ENCODE measurements at regions not wholly inside any gene's neighbourhood (a gene's known extent, or its start where the extent isn't known, plus 50 kb on each side); places are given as distances from the start of the nearest gene placed in this dataset.

DNA sequence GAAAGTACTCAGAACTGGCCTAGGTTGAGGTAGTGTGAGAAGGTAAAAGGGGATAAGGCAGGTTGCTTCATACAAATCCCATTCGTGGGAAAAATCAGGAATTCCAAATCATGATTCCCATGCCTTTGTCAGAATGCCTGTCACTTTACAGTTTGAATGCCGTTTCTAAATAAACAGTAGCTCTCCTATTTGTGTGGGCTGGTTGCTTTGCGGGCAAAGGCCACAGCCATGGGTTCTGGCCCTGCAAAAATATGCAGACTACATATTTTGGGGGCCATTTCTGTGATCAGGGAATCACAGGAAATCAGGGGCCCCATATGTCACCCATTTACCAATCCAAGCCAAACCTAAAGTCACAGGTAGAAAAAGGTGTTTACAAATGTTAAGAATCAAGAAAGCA lies 161.3 kb upstream of the BMP4 start:
- no peak for ATAC-seq
- no peak overlapping the region for H3K4me3 ChIP-seq
- no peaks in the 10 kb centered on the region for H3K9me3 ChIP-seq
- H3K27me3 ChIP-seq = no peaks in the 10 kb centered on the region
- WGBS, 2 donors = 92 to 96% methylated on average over 3 of the region's 3 CpGs
- H3K4me1 ChIP-seq = peaks cover 0 to 11% (median 0%) of the 10 kb centered on the region in 9 donors
- DNase-seq = no peak
- intact Hi-C loops (cut with DNase I) = no loop called here
- TF ChIP-seq, protein P1, sequence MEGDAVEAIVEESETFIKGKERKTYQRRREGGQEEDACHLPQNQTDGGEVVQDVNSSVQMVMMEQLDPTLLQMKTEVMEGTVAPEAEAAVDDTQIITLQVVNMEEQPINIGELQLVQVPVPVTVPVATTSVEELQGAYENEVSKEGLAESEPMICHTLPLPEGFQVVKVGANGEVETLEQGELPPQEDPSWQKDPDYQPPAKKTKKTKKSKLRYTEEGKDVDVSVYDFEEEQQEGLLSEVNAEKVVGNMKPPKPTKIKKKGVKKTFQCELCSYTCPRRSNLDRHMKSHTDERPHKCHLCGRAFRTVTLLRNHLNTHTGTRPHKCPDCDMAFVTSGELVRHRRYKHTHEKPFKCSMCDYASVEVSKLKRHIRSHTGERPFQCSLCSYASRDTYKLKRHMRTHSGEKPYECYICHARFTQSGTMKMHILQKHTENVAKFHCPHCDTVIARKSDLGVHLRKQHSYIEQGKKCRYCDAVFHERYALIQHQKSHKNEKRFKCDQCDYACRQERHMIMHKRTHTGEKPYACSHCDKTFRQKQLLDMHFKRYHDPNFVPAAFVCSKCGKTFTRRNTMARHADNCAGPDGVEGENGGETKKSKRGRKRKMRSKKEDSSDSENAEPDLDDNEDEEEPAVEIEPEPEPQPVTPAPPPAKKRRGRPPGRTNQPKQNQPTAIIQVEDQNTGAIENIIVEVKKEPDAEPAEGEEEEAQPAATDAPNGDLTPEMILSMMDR (IDR thresholded peaks at IDR 0.05) = no peak
- H3K36me3 ChIP-seq = no peaks in the 10 kb centered on the region
- H3K27ac ChIP-seq = no peak overlapping the region

DNA sequence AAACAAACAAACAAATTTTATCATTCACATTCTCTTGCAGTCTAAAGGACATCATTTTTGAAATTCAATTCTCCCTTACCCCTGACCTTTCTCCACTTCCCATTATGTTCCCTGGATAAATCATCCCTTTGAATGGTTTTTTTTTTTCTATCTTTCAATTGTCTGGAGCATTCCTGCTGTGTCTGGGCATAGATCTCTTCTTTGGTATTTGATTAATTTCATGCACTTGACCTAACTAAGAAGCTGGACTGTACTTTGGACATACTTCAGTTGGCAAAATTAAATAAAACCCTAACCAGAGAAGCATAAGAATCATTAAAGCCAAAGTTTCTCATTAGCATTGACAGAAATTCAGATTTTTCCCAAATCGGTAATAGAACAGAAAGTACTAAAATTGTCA lies 163.6 kb upstream of the BMP4 start:
- H3K36me3 ChIP-seq = no peaks in the 10 kb centered on the region
- H3K4me3 ChIP-seq = no peak overlapping the region
- no peaks in the 10 kb centered on the region for H3K9me3 ChIP-seq
- H3K27ac ChIP-seq = no peak overlapping the region
- ATAC-seq (no peak), DNase-seq (no peak)
- no peaks in the 10 kb centered on the region for H3K27me3 ChIP-seq
- peaks cover 0 to 5% (median 0%) of the 10 kb centered on the region in 9 donors for H3K4me1 ChIP-seq
- intact Hi-C loops (cut with DNase I) = no loop called here
- WGBS, 2 donors = 81 to 91% methylated on average over 1 of the region's 1 CpG
- TF ChIP-seq, protein P1 (IDR thresholded peaks at IDR 0.05) = no peak

DNA sequence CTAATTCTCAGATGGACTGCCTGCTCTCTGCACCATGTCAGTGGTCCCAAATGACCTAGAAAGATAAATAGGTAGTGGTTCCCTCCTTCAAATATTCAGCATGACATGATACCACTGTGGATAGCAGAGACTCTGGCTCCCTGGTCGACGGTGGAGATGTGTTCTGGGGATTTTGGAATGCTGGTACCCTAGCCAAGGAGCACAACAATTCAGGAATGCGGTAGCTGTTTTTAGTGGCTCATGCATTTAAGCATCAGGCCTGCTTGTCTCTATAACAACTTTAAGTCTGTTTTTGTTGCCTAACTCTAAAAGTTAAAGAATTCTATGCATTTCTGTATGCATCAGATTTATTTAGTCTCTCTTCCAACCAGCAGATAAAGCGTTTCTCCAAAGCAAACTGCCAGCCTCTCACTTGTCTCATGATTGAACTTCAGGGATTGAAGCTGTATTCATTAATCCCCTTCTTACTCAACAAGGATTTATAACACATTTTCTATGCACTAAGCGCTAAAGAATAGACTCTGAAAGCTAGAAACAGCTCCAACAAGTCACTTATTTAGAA lies 164.9 kb upstream of the BMP4 start:
- TF ChIP-seq, protein P1 (IDR thresholded peaks at IDR 0.05) = no peak
- intact Hi-C loops (cut with DNase I) = no loop called here
- DNase-seq = no peak
- Histone ChIP-seq H3K4me3 (no peak overlapping the region), H3K36me3 (no peaks in the 10 kb centered on the region), H3K27ac (no peak overlapping the region), H3K9me3 (no peaks in the 10 kb centered on the region), H3K4me1 (peaks cover 0 to 2% (median 0%) of the 10 kb centered on the region in 9 donors), H3K27me3 (no peaks in the 10 kb centered on the region)
- 58 to 64% methylated on average over 5 of the region's 5 CpGs for WGBS, 2 donors
- no peak for ATAC-seq

DNA sequence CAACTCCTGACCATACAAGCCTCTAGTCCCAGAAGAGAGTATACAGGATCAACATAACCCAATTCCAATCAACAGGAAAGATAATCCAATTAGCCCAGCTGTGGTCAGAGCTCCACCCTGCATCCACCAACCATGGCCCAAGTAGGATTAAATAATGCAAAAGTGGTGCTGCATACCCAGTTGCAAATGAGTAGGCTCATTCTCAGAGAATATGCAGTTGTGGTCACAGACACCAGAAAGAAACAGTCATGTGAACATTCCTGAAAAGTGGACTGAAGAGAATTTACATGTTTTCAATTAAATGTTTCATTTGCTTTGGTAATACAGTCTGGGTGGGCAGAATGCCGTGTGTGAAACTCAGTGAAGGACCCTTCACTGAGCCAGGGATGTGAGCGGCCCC lies 167.2 kb upstream of the BMP4 start:
- Histone ChIP-seq H3K36me3 (no peaks in the 10 kb centered on the region), H3K4me3 (no peak overlapping the region), H3K4me1 (no peaks in the 10 kb centered on the region), H3K9me3 (no peaks in the 10 kb centered on the region), H3K27me3 (no peaks in the 10 kb centered on the region), H3K27ac (no peak overlapping the region)
- intact Hi-C loops (cut with DNase I) = no loop called here
- DNase-seq = no peak
- TF ChIP-seq, protein P1 (IDR thresholded peaks at IDR 0.05) = no peak
- WGBS, 2 donors = 96 to 98% methylated on average over 2 of the region's 2 CpGs
- ATAC-seq = no peak

Measured in heart right ventricle (tissue), 16 donors.